GM18505 (cell line): ENCODE measurements at regions not wholly inside any gene's neighbourhood (a gene's known extent, or its start where the extent isn't known, plus 50 kb on each side); places are given as distances from the start of the nearest gene placed in this dataset.

ENCODE experiments used
- ATAC-seq: cut with Tn5 transposase; IDR thresholded peaks from one replicate; pipeline ENCODE4 v1.9.1; 2021; ENCODE audit not compliant: unreplicated experiment
- POLR2A ChIP-seq: IDR thresholded peaks from 4 replicates; pipeline ENCODE4 v1.6.1; 2011; ENCODE audit warnings: borderline replicate concordance; ENCODE audit not compliant: insufficient read depth, insufficient read length; ENCODE audit errors: extremely low read depth

GRCh38 chr2:144683966-144684365 is 164.0 kb upstream of the ZEB2 start:
- no peak for TF ChIP-seq POLR2A
- ATAC-seq, result no peak

GRCh38 chr2:144683107-144683753 is 163.3 kb upstream of the ZEB2 start:
- TF ChIP-seq POLR2A, result no peak
- ATAC-seq, result no peak

GRCh38 chr2:144682248-144682647 is 162.3 kb upstream of the ZEB2 start:
- TF ChIP-seq POLR2A, result no peak
- ATAC-seq, result no peak

GRCh38 chr2:144681389-144681788 is 161.5 kb upstream of the ZEB2 start:
- no peak for ATAC-seq
- TF ChIP-seq POLR2A, result no peak

GRCh38 chr2:144679942-144680341 is 160.0 kb upstream of the ZEB2 start:
- no peak for ATAC-seq
- no peak for TF ChIP-seq POLR2A

GRCh38 chr2:144678736-144679135 is 158.8 kb upstream of the ZEB2 start:
- ATAC-seq, result no peak
- no peak for TF ChIP-seq POLR2A

- no peak for TF ChIP-seq POLR2A
- ATAC-seq, result no peak
These were observed 155.8 kb upstream of the ZEB2 start for GRCh38 chr2:144675731-144676130.

- no peak for TF ChIP-seq POLR2A
- no peak for ATAC-seq
These were observed 155.4 kb upstream of the ZEB2 start for GRCh38 chr2:144675331-144675730.

GRCh38 chr2:144674071-144674470 is 154.2 kb upstream of the ZEB2 start:
- no peak for TF ChIP-seq POLR2A
- no peak for ATAC-seq

- ATAC-seq, result no peak
- TF ChIP-seq POLR2A, result no peak
These were observed 153.5 kb upstream of the ZEB2 start for GRCh38 chr2:144673456-144673855.

- no peak for TF ChIP-seq POLR2A
- no peak for ATAC-seq
These were observed 152.0 kb upstream of the ZEB2 start for GRCh38 chr2:144671695-144672455.

- ATAC-seq, result no peak
- TF ChIP-seq POLR2A, result no peak
These were observed 150.8 kb upstream of the ZEB2 start for GRCh38 chr2:144670738-144671137.

- no peak for TF ChIP-seq POLR2A
- ATAC-seq, result no peak
These were observed 150.2 kb upstream of the ZEB2 start for GRCh38 chr2:144670080-144670479.
